Nephron progenitor cell (in vitro differentiated cells): ENCODE measurements at regions not wholly inside any gene's neighbourhood (a gene's known extent, or its start where the extent isn't known, plus 50 kb on each side); places are given as distances from the start of the nearest gene placed in this dataset.

Experiments
- DNase-seq: peaks from one replicate; pipeline ENCODE4 v3.0.0; 2021
- H3K27ac Mint-ChIP-seq: 2 replicates; pipeline ENCODE4 v1.8.0; 2021; ENCODE audit warnings: mild to moderate bottlenecking, moderate library complexity, mixed read lengths
- H3K27me3 Mint-ChIP-seq: 2 replicates; pipeline ENCODE4 v1.8.0; 2021; ENCODE audit warnings: mild to moderate bottlenecking, low read depth, mixed read lengths; ENCODE audit not compliant: poor library complexity
- H3K36me3 Mint-ChIP-seq: 2 replicates; pipeline ENCODE4 v1.8.0; 2021; ENCODE audit warnings: low read depth, mixed read lengths
- H3K4me1 Mint-ChIP-seq: 2 replicates; pipeline ENCODE4 v1.8.0; 2021; ENCODE audit warnings: mixed read lengths
- H3K4me3 Mint-ChIP-seq: 2 replicates; pipeline ENCODE4 v1.8.0; 2021; ENCODE audit warnings: mild to moderate bottlenecking, moderate library complexity, mixed read lengths
- H3K9me3 Mint-ChIP-seq: 2 replicates; pipeline ENCODE4 v1.8.0; 2021; ENCODE audit warnings: mild to moderate bottlenecking, moderate library complexity, mixed read lengths
- TF ChIP-seq, protein P1 (sequence below): fragments of 200-600 bp; sonication (generic); IDR thresholded peaks from 2 replicates; pipeline ENCODE4 v1.5.0; 2021; ENCODE audit warnings: antibody characterized with exemption

- Mint-ChIP-seq H3K4me1 (no peaks in the 10 kb centered on the region), H3K4me3 (no peak overlapping the region), H3K9me3 (peaks cover 41% of the 10 kb centered on the region), H3K27ac (no peak overlapping the region), H3K36me3 (no peaks in the 10 kb centered on the region), H3K27me3 (no peaks in the 10 kb centered on the region)
- DNase-seq = no peak
- TF ChIP-seq, protein P1, sequence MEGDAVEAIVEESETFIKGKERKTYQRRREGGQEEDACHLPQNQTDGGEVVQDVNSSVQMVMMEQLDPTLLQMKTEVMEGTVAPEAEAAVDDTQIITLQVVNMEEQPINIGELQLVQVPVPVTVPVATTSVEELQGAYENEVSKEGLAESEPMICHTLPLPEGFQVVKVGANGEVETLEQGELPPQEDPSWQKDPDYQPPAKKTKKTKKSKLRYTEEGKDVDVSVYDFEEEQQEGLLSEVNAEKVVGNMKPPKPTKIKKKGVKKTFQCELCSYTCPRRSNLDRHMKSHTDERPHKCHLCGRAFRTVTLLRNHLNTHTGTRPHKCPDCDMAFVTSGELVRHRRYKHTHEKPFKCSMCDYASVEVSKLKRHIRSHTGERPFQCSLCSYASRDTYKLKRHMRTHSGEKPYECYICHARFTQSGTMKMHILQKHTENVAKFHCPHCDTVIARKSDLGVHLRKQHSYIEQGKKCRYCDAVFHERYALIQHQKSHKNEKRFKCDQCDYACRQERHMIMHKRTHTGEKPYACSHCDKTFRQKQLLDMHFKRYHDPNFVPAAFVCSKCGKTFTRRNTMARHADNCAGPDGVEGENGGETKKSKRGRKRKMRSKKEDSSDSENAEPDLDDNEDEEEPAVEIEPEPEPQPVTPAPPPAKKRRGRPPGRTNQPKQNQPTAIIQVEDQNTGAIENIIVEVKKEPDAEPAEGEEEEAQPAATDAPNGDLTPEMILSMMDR = no peak
Measured at GRCh38 chr2:184528119-184528518, 70.2 kb upstream of the ZNF804A start.

DNA sequence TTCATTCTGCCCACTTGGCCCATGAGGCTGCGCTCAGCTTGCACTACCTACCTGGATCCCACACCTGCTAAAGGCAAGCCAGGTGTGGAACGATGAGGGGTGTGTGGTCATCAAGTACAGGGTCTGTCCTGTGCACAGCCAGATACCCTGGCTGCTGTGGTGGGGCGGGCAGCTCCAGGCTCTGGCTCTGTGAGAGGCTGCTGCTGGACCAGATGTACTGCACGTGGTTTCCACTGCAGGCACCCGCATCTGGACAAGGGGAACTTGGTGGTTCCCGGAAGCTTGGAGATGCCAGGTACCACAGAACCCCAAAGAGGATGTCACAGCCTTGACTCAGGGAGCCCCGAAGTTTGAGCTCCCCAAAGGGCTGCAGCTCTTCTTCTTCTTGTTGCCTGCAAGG lies 68.1 kb upstream of the ZNF804A start:
- TF ChIP-seq, protein P1 = no peak
- Mint-ChIP-seq H3K27me3 (no peaks in the 10 kb centered on the region), H3K36me3 (no peaks in the 10 kb centered on the region), H3K4me1 (no peaks in the 10 kb centered on the region), H3K9me3 (peaks cover 41% of the 10 kb centered on the region), H3K4me3 (no peak overlapping the region), H3K27ac (no peak overlapping the region)
- no peak for DNase-seq

DNA sequence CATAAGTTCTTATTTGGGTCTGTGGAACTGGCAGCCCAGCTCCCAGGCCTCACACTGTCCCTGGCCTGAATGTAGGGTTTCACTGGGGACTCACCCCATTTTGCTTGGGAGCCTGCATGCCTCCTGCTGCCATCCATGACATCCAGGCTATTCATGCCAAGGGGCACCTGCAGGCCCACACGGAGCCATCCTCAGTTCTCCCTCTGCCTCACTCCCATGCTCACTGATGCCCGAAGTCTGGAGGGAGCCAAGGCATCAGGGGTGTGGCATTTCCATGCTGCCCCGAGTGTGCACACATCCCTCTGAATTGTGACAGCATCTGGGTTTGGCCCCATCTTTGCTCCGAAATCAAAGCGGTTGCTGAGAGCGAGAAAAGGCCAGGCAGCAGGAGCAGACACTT lies 67.4 kb upstream of the ZNF804A start:
- no peak for DNase-seq
- TF ChIP-seq, protein P1 = no peak
- Mint-ChIP-seq H3K4me1 (no peaks in the 10 kb centered on the region), H3K9me3 (peaks cover 38% of the 10 kb centered on the region), H3K27me3 (no peaks in the 10 kb centered on the region), H3K27ac (no peak overlapping the region), H3K36me3 (no peaks in the 10 kb centered on the region), H3K4me3 (no peak overlapping the region)

DNA sequence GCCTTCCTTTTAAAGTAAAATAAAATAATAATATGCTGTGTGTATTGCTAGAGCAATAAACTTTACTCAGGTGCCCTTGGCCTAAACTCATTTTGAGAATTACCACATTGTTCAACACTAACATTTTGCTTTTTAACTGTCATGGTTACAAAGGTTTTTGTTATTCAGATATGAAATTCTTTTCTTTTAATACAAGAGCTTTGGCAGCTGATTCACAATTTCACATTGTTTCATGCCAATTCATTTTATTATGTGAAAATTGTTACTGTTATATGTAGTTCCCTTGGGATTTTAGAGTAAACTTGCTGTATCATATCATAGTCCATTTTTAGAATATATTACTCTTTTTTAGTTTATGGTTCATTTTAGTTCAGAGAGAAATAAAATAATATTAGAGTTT lies 65.8 kb upstream of the ZNF804A start:
- no peak for DNase-seq
- H3K27ac Mint-ChIP-seq = no peak overlapping the region
- TF ChIP-seq, protein P1 = no peak
- no peak overlapping the region for H3K4me3 Mint-ChIP-seq
- H3K9me3 Mint-ChIP-seq = peaks cover 28% of the 10 kb centered on the region
- H3K4me1 Mint-ChIP-seq = no peaks in the 10 kb centered on the region
- H3K36me3 Mint-ChIP-seq = no peaks in the 10 kb centered on the region
- H3K27me3 Mint-ChIP-seq = no peaks in the 10 kb centered on the region

GRCh38 chr2:184534986-184535385 lies 63.3 kb upstream of the ZNF804A start:
- no peak overlapping the region for H3K4me3 Mint-ChIP-seq
- H3K9me3 Mint-ChIP-seq = peaks cover 6% of the 10 kb centered on the region
- no peak for DNase-seq
- H3K36me3 Mint-ChIP-seq = no peaks in the 10 kb centered on the region
- TF ChIP-seq, protein P1 = no peak
- no peaks in the 10 kb centered on the region for H3K4me1 Mint-ChIP-seq
- H3K27me3 Mint-ChIP-seq = peaks cover 1% of the 10 kb centered on the region
- no peak overlapping the region for H3K27ac Mint-ChIP-seq

DNA sequence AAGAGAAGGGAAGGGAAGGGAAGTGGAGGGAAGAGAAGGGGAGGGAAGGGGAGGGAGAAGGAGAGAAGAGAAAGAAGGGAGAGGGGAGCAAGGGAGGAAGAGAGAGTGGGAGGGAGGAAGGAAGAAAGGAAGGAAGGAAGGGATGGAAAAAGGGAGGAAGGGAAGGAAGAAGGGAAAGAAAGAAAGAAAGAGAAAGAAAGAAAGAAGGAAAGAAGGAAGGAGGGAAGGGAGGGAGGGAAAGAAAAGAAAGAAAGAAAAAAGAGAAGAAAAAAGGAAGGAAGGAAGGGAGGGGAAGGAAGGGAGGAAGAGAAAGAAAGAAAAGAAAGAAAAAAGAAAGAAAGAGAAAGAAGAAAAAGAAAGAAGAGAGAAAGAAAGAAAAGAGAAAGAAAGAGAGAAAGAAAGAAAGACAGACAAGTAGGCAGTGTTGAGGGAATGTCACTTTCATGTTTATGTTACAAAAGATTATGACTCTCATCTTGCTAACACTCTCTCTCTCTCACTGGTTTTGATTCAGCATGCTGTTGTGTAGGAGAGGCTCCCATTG lies 58.0 kb upstream of the ZNF804A start:
- no peaks in the 10 kb centered on the region for H3K4me1 Mint-ChIP-seq
- TF ChIP-seq, protein P1 = no peak
- H3K36me3 Mint-ChIP-seq = no peaks in the 10 kb centered on the region
- no peak overlapping the region for H3K4me3 Mint-ChIP-seq
- no peak for DNase-seq
- H3K9me3 Mint-ChIP-seq = no peaks in the 10 kb centered on the region
- peaks cover 4% of the 10 kb centered on the region for H3K27me3 Mint-ChIP-seq
- H3K27ac Mint-ChIP-seq = no peak overlapping the region
